ENCODE measurements at regions not wholly inside any gene's neighbourhood (a gene's known extent, or its start where the extent isn't known, plus 50 kb on each side); places are given as distances from the start of the nearest gene placed in this dataset.

- TF ChIP-seq CTCF (IDR thresholded peaks at IDR 0.05) = no peak
- no peak for TF ChIP-seq POLR2A (IDR thresholded peaks at IDR 0.05)
Measured at GRCh38 chr9:13868336-13868735, 445.6 kb downstream of the NFIB start.

All from uterus (tissue), 2 donors.